ENCODE measurements at regions not wholly inside any gene's neighbourhood (a gene's known extent, or its start where the extent isn't known, plus 50 kb on each side); places are given as distances from the start of the nearest gene placed in this dataset.
"Not testable (repeated sequence)": the region's sequence is repeated elsewhere in the genome, so short reads cannot be mapped to it uniquely, and the experiment has no call there.

GRCh38 chr18:60246606-60247005 lies 126.0 kb downstream of the MC4R start:
- ChIA-PET POLR2A (ENCODE audit: low non-redundant PET) (no interaction called here), CTCF (no interaction called here)
- no peaks in the 10 kb centered on the region for H3K4me1 ChIP-seq (ENCODE audit: insufficient read depth, low read length, poor library complexity, severe bottlenecking)

DNA sequence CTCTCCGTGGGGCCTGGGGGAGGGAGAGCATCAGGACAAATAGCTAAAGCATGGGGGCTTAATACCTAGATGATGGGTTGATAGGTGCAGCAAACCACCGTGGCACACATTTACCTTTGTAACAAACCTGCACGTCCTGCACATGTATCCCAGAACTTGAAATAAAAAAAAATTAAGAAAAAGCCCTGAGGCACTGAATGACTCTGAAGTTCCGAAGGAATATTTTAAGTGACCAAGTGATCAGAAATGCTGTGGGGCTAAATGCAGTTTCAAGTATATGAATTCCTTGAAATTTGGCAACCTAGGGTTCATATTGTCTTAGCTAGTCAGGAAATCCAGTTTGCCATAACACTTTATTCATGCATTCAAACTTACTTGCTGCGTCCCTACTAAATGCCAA lies 127.5 kb downstream of the MC4R start:
- no peaks in the 10 kb centered on the region for H3K4me1 ChIP-seq (ENCODE audit: insufficient read depth, low read length, poor library complexity, severe bottlenecking)
- no TSS peak for BruUV-seq (replicated peaks)
- POLR2A ChIA-PET (ENCODE audit: low non-redundant PET), result no interaction called here
- H3K36me3 ChIP-seq (ENCODE audit: insufficient read depth, low read length, poor library complexity, severe bottlenecking), result no peaks in the 10 kb centered on the region
- TF ChIP-seq EZH2 (IDR thresholded peaks at IDR 0.05; ENCODE audit: borderline replicate concordance, low read depth, low read length, poor library complexity, severe bottlenecking), result no peak
- TF ChIP-seq, protein P1, sequence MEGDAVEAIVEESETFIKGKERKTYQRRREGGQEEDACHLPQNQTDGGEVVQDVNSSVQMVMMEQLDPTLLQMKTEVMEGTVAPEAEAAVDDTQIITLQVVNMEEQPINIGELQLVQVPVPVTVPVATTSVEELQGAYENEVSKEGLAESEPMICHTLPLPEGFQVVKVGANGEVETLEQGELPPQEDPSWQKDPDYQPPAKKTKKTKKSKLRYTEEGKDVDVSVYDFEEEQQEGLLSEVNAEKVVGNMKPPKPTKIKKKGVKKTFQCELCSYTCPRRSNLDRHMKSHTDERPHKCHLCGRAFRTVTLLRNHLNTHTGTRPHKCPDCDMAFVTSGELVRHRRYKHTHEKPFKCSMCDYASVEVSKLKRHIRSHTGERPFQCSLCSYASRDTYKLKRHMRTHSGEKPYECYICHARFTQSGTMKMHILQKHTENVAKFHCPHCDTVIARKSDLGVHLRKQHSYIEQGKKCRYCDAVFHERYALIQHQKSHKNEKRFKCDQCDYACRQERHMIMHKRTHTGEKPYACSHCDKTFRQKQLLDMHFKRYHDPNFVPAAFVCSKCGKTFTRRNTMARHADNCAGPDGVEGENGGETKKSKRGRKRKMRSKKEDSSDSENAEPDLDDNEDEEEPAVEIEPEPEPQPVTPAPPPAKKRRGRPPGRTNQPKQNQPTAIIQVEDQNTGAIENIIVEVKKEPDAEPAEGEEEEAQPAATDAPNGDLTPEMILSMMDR (conservative IDR thresholded peaks at IDR 0.05; ENCODE audit: low read depth, low read length), result no peak
- H3K27ac ChIP-seq (ENCODE audit: low read depth, low read length, poor library complexity, severe bottlenecking), result no peak overlapping the region
- H3K4me3 ChIP-seq (ENCODE audit: low read depth, low read length, poor library complexity, severe bottlenecking), result no peak overlapping the region
- CTCF ChIA-PET, result no interaction called here
- DNase-seq (ENCODE audit: low spot score), result no peak
- intact Hi-C loops (cut with micrococcal nuclease; ENCODE audit: unreplicated experiment), result no loop called here
- H3K27me3 ChIP-seq (replicated peaks; ENCODE audit: insufficient read depth, low read depth, low read length, poor library complexity), result peaks cover 13% of the 10 kb centered on the region
- no peaks in the 10 kb centered on the region for H3K9me3 ChIP-seq (ENCODE audit: low read depth, low read length, poor library complexity, severe bottlenecking)

More at GRCh38 chr18:60246606-60247005, 126.0 kb downstream of the MC4R start:
- intact Hi-C loops (cut with micrococcal nuclease; ENCODE audit: unreplicated experiment), result no loop called here
- Histone ChIP-seq H3K27me3 (replicated peaks; ENCODE audit: insufficient read depth, low read depth, low read length, poor library complexity) (peaks cover 4% of the 10 kb centered on the region), H3K27ac (ENCODE audit: low read depth, low read length, poor library complexity, severe bottlenecking) (no peak overlapping the region), H3K36me3 (ENCODE audit: insufficient read depth, low read length, poor library complexity, severe bottlenecking) (no peaks in the 10 kb centered on the region), H3K9me3 (ENCODE audit: low read depth, low read length, poor library complexity, severe bottlenecking) (no peaks in the 10 kb centered on the region), H3K4me3 (ENCODE audit: low read depth, low read length, poor library complexity, severe bottlenecking) (no peak overlapping the region)
- no peak for DNase-seq (ENCODE audit: low spot score)
- BruUV-seq (replicated peaks), result no TSS peak
- no peak for TF ChIP-seq EZH2 (IDR thresholded peaks at IDR 0.05; ENCODE audit: borderline replicate concordance, low read depth, low read length, poor library complexity, severe bottlenecking)
- TF ChIP-seq, protein P1 (conservative IDR thresholded peaks at IDR 0.05; ENCODE audit: low read depth, low read length), result no peak

DNA sequence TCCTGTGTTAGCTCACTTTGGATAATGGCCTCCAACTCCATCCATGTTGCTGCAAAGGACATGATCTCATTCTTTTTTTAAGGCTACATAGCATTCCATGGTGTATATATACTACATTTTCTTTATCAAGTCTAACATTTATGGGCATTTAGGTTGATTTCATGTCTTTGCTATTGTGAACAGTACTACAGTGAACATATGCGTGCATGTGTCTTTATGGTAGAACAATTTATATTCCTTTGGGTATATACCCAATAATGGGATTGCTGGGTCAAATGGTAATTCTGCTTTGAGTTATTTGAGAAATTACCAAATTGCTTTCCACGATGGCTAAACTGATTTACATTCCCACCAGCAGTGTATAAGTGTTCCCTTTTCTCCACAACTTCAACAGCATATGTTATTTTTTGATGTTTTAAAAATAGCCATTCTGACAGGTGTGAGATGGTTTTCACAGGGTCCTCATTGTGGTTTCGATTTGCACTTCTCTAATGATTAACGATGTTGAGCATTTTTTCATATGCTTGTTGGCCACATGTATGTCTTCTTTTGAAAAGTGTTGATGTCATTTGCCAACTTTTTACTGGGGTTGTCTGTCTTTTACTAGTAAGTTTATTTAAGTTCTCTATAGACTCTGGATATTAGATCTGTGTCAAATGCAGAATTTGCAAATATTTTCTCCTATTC lies 133.4 kb downstream of the MC4R start:
- BruUV-seq (replicated peaks); CTCF ChIA-PET; H3K9me3 ChIP-seq (ENCODE audit: low read depth, low read length, poor library complexity, severe bottlenecking); POLR2A ChIA-PET (ENCODE audit: low non-redundant PET); H3K4me3 ChIP-seq (ENCODE audit: low read depth, low read length, poor library complexity, severe bottlenecking); H3K27ac ChIP-seq (ENCODE audit: low read depth, low read length, poor library complexity, severe bottlenecking); H3K36me3 ChIP-seq (ENCODE audit: insufficient read depth, low read length, poor library complexity, severe bottlenecking); H3K4me1 ChIP-seq (ENCODE audit: insufficient read depth, low read length, poor library complexity, severe bottlenecking); DNase-seq (ENCODE audit: low spot score); intact Hi-C loops (cut with micrococcal nuclease; ENCODE audit: unreplicated experiment): not testable (repeated sequence)
- H3K27me3 ChIP-seq (replicated peaks; ENCODE audit: insufficient read depth, low read depth, low read length, poor library complexity), result peaks cover 59% of the 10 kb centered on the region

DNA sequence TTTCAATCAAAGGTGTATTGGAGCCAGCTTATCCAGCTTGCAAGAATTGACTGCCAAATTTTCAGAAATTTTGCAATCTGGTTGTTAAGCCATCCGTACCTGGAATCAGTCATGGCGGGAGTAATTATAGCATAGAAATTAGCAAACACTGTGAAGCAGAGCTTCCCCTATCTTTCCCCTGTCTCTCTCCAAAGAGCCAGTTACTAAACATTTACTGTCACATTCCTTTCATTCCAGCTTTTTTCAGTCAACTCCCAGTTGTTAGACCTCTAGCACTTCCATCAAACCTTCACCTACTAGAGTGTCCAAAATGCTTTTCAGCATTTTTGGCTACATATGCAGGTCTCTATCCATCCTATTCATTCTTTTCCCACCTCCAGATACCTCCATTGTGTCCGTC lies 137.4 kb downstream of the MC4R start:
- DNase-seq (ENCODE audit: low spot score), result no peak
- CTCF ChIA-PET, result no interaction called here
- intact Hi-C loops (cut with micrococcal nuclease; ENCODE audit: unreplicated experiment), result no loop called here

More for the DNA sequence above, 137.4 kb downstream of the MC4R start:
- H3K36me3 ChIP-seq (ENCODE audit: insufficient read depth, low read length, poor library complexity, severe bottlenecking), result no peaks in the 10 kb centered on the region
- no peak for TF ChIP-seq EZH2 (IDR thresholded peaks at IDR 0.05; ENCODE audit: borderline replicate concordance, low read depth, low read length, poor library complexity, severe bottlenecking)
- TF ChIP-seq, protein P1 (conservative IDR thresholded peaks at IDR 0.05; ENCODE audit: low read depth, low read length), result no peak
- H3K9me3 ChIP-seq (ENCODE audit: low read depth, low read length, poor library complexity, severe bottlenecking), result no peaks in the 10 kb centered on the region
- no TSS peak for BruUV-seq (replicated peaks)
- H3K27ac ChIP-seq (ENCODE audit: low read depth, low read length, poor library complexity, severe bottlenecking), result no peak overlapping the region
- H3K4me3 ChIP-seq (ENCODE audit: low read depth, low read length, poor library complexity, severe bottlenecking), result no peak overlapping the region
- POLR2A ChIA-PET (ENCODE audit: low non-redundant PET), result no interaction called here
- peaks cover 76% of the 10 kb centered on the region for H3K27me3 ChIP-seq (replicated peaks; ENCODE audit: insufficient read depth, low read depth, low read length, poor library complexity)
- H3K4me1 ChIP-seq (ENCODE audit: insufficient read depth, low read length, poor library complexity, severe bottlenecking), result no peaks in the 10 kb centered on the region

Measured in A673 (cell line).